ENCODE measurements at regions not wholly inside any gene's neighbourhood (a gene's known extent, or its start where the extent isn't known, plus 50 kb on each side); places are given as distances from the start of the nearest gene placed in this dataset.

DNA sequence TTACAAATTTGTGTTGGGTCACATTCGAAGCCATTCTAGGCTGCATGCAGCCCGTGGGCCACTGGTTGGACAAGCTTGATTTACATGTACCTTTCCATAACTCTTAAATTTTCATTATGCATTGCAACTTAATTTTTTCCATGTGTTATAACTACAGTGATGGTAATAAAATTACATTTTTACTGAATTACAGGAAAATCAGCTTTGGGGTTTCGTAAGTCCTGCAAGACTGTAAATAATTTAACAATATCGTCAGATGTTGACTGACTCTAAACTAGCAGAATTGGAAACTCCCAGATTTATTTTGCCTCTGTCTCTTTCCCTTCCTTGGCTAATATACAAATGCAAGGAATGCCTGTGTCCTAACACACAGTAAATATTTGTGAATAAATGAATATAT is 88.0 kb upstream of the RAPGEF2 start:
- Histone ChIP-seq H3K4me3 (no peak overlapping the region), H3K9me3 (no peaks in the 10 kb centered on the region), H3K4me1 (ENCODE audit: low read depth) (no peaks in the 10 kb centered on the region), H3K36me3 (ENCODE audit: low read depth) (no peaks in the 10 kb centered on the region)
- TF ChIP-seq, protein P1, sequence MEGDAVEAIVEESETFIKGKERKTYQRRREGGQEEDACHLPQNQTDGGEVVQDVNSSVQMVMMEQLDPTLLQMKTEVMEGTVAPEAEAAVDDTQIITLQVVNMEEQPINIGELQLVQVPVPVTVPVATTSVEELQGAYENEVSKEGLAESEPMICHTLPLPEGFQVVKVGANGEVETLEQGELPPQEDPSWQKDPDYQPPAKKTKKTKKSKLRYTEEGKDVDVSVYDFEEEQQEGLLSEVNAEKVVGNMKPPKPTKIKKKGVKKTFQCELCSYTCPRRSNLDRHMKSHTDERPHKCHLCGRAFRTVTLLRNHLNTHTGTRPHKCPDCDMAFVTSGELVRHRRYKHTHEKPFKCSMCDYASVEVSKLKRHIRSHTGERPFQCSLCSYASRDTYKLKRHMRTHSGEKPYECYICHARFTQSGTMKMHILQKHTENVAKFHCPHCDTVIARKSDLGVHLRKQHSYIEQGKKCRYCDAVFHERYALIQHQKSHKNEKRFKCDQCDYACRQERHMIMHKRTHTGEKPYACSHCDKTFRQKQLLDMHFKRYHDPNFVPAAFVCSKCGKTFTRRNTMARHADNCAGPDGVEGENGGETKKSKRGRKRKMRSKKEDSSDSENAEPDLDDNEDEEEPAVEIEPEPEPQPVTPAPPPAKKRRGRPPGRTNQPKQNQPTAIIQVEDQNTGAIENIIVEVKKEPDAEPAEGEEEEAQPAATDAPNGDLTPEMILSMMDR (IDR thresholded peaks at IDR 0.05), result no peak
- DNase-seq (no peak), ATAC-seq (no peak)
- intact Hi-C loops (cut with DNase I, micrococcal nuclease), result no loop called here

GRCh38 chr4:159015841-159016240 is 87.0 kb upstream of the RAPGEF2 start:
- TF ChIP-seq, protein P1 (IDR thresholded peaks at IDR 0.05), result no peak
- H3K36me3 ChIP-seq (ENCODE audit: low read depth), result no peaks in the 10 kb centered on the region
- intact Hi-C loops (cut with DNase I, micrococcal nuclease), result no loop called here
- H3K9me3 ChIP-seq, result no peaks in the 10 kb centered on the region
- H3K4me1 ChIP-seq (ENCODE audit: low read depth), result no peaks in the 10 kb centered on the region
- no peak overlapping the region for H3K4me3 ChIP-seq
- DNase-seq (no peak), ATAC-seq (no peak)

GRCh38 chr4:159016593-159017024 is 86.3 kb upstream of the RAPGEF2 start:
- Histone ChIP-seq H3K4me3 (no peak overlapping the region), H3K9me3 (no peaks in the 10 kb centered on the region), H3K4me1 (ENCODE audit: low read depth) (no peaks in the 10 kb centered on the region), H3K36me3 (ENCODE audit: low read depth) (no peaks in the 10 kb centered on the region)
- no peak for ATAC-seq
- no peak for DNase-seq
- TF ChIP-seq, protein P1 (IDR thresholded peaks at IDR 0.05), result no peak
- intact Hi-C loops (cut with DNase I, micrococcal nuclease), result no loop called here

DNA sequence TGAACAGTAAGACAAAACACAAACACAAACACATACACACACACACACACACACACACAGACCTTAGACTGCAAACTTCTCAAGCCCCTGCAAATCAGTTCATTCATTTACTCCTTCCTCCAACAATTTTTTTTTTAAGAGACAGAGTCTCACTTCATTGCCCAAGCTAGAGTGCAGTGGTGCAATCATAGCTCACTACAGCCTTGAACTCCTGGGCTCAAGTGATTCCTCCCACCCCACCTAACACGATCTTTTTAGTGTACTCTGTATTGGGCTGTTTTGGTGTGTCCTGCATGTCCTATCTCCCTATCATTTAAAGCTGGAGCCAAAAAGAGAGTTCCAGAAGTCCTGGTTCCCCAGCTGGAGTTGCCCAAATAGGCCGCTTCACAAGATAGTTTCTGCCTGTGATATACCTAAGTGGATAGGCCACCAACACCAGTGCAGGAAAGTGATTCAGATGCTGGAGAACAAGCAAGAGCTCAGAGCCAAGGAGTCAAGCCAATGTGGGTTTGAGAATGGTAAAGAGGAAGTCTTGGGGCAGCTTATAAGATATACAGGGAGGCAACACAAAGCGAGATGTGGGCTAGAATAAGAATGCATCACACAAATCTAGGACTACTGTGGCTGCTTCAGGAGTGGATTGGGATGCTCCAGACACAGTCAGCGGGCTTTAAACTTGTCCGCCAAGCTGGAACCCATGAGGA is 85.4 kb upstream of the RAPGEF2 start:
- H3K4me3 ChIP-seq, result no peak overlapping the region
- no peak for DNase-seq
- H3K4me1 ChIP-seq (ENCODE audit: low read depth), result no peaks in the 10 kb centered on the region
- intact Hi-C loops (cut with DNase I, micrococcal nuclease), result no loop called here
- no peaks in the 10 kb centered on the region for H3K9me3 ChIP-seq
- TF ChIP-seq, protein P1 (IDR thresholded peaks at IDR 0.05), result no peak
- ATAC-seq, result no peak
- H3K36me3 ChIP-seq (ENCODE audit: low read depth), result no peaks in the 10 kb centered on the region

DNA sequence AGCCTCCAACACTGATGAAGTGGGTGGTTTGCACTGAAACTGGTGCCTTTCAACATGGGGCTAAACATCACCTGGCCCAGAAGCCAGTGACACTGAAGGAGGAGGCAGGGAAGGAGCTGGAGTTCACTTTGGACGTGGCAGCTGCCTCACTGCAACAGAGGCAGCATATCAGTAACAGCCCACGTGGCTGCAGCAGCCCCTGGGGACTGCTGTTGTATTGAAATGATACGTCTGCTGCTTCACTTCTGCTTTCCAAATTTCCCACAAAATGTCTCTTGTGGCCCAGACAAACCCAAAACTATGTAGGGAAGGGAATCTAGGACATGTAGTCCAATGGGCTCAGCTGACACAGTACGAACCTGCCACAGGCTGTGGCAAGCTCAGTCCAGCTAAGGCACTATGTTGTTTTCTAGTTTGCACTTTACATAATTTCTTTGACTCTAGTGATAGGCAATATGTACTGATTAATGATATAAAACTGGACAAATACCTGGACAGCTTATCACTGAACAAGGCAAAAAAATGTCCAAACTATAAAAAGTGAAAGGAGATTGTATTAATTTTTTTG is 84.7 kb upstream of the RAPGEF2 start:
- Histone ChIP-seq H3K4me1 (ENCODE audit: low read depth) (no peaks in the 10 kb centered on the region), H3K9me3 (no peaks in the 10 kb centered on the region), H3K4me3 (no peak overlapping the region), H3K36me3 (ENCODE audit: low read depth) (no peaks in the 10 kb centered on the region)
- TF ChIP-seq, protein P1 (IDR thresholded peaks at IDR 0.05), result no peak
- ATAC-seq (no peak), DNase-seq (no peak)
- intact Hi-C loops (cut with DNase I, micrococcal nuclease), result no loop called here
